Upper lobe of left lung (tissue), 6 donors: ENCODE measurements at regions not wholly inside any gene's neighbourhood (a gene's known extent, or its start where the extent isn't known, plus 50 kb on each side); places are given as distances from the start of the nearest gene placed in this dataset.
"Not testable (repeated sequence)": the region's sequence is repeated elsewhere in the genome, so short reads cannot be mapped to it uniquely, and the experiment has no call there.

Source experiments
- ATAC-seq, 2 donors: fragments of 200-7000 bp; cut with Tn5 transposase; one replicate each; pipeline ENCODE4 v1.9.1; 2022; ENCODE audit warnings: mild to moderate bottlenecking in 2 of 2, moderate library complexity in 2 of 2; ENCODE audit not compliant: low FRiP score in 2 of 2
- DNase-seq, 2 donors: peaks; one replicate each; pipeline ENCODE4 v3.0.0-alpha.2; 2019 to 2020
- H3K27ac ChIP-seq, 4 donors: fragments of 200-600 bp; sonication (generic); one replicate each; pipeline ENCODE4 v1.5.1; 2016 to 2019
- H3K27me3 ChIP-seq, 4 donors: fragments of 200-600 bp; sonication (generic); one replicate each; pipeline ENCODE4 v1.5.1; 2017 to 2019
- H3K36me3 ChIP-seq, 4 donors: fragments of 200-600 bp; sonication (generic); one replicate each; pipeline ENCODE4 v1.5.1; 2016 to 2019
- H3K4me1 ChIP-seq, 4 donors: fragments of 200-600 bp; sonication (generic); one replicate each; pipeline ENCODE4 v1.5.1; 2018 to 2019
- H3K4me3 ChIP-seq, 4 donors: fragments of 200-600 bp; sonication (generic); one replicate each; pipeline ENCODE4 v1.5.1; 2017 to 2019; ENCODE audit warnings: mild to moderate bottlenecking in 2 of 4, moderate library complexity in 1 of 4
- H3K9me3 ChIP-seq, 4 donors: fragments of 200-600 bp; sonication (generic); one replicate each; pipeline ENCODE4 v1.5.1; 2018 to 2019
- WGBS, 2 donors: methylation state at CpG; one replicate each; pipeline ENCODE4 v1.1.5; 2017 to 2018; 5-methylcytosine and 5-hydroxymethylcytosine counted together
- donor health status: DM: no; HTN: no; CAD: no; lungs with moderate emphysema.
- donor health status: DM: no; HTN: yes; CAD: no; lungs with severe emphysema.

DNA sequence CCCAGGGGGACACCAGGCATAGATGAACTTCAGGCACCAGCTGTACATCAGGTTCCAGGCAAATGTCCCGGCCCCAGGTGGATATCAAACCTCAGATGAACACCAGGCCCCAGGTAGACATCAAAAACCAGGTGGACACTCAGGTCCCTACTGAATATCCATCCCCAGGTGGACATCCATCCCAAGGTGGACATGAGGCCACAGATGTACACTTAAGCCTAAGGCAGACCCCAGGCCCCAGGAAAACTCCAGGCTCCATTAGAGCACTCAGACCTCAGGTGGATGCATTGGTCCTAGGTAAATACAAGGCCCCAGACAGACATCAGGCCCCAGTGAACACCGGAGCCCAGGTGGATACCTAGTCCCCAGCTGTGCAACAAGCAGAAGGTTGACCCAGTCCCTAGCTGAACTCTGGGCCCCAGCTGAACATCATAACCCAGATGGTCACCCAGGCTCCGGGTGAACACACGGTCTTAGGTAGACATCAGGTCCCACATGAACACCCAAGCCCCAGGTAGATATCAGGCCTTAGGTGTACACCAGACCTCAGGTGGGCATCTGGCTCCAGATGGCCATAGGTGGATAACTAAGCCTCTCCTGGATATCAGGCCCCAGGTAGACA is 1484.3 kb upstream of the TPTE start:
- DNase-seq, H3K4me3 ChIP-seq, H3K4me1 ChIP-seq, ATAC-seq, H3K27me3 ChIP-seq, H3K36me3 ChIP-seq, H3K27ac ChIP-seq: not testable (repeated sequence)
- 74 to 87% methylated on average over 3 of the region's 4 CpGs for WGBS, 2 donors
- H3K9me3 ChIP-seq, result peaks cover 0 to 14% (median 5%) of the 10 kb centered on the region in 4 donors

DNA sequence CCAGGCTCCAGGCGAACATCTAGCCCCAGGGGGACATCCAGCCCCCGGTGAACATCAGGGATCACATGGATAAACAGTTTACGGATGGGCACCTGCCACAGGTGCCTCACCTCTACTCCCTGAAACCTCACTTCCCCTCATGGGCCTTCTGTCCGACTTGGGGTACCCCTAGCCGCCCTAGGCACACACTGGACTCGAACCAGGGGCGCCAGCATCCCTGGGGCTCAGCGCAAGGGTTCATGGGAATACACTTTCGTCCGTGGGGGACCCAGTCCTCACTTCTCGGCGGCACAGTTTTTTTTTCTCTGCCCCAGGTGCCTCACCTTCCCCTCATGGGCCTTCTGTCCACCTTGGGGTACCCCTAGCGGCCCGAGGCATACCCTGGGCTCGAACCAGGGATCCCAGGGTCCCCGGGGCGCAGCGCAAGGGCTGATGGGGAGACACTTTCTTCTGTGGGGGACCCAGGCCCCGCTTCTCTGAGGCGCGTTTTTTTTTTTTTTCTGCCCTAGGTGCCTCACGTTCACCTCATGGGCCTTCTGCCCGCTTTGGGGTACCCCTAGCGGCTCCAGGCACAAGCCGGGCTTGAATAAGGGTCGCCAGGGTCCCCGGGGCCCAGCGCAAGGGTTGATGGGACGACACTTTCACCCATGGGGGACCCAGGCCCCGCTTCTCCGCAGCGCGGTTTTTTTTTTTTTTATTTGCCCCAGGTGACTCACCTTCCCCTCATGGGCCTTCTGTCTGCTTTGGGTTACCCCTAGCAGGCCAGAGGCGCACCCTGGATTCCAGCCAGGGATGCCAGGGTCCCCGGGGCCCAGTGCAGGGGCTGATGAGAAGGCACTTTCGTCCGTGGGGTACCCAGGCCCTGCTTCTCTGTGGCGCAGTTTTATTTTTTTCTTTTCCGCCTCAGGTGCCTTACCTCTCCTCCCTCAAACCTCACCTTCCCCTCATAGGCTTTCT is 1483.5 kb upstream of the TPTE start:
- peak in 1 of 2 donors; percentile 60 for DNase-seq
- H3K4me3 ChIP-seq, ATAC-seq, H3K4me1 ChIP-seq, H3K36me3 ChIP-seq, H3K27me3 ChIP-seq, H3K27ac ChIP-seq: not testable (repeated sequence)
- WGBS, 2 donors, result 68 to 73% methylated on average over 35 to 36 of the region's 39 CpGs
- peaks cover 0 to 14% (median 5%) of the 10 kb centered on the region in 4 donors for H3K9me3 ChIP-seq

DNA sequence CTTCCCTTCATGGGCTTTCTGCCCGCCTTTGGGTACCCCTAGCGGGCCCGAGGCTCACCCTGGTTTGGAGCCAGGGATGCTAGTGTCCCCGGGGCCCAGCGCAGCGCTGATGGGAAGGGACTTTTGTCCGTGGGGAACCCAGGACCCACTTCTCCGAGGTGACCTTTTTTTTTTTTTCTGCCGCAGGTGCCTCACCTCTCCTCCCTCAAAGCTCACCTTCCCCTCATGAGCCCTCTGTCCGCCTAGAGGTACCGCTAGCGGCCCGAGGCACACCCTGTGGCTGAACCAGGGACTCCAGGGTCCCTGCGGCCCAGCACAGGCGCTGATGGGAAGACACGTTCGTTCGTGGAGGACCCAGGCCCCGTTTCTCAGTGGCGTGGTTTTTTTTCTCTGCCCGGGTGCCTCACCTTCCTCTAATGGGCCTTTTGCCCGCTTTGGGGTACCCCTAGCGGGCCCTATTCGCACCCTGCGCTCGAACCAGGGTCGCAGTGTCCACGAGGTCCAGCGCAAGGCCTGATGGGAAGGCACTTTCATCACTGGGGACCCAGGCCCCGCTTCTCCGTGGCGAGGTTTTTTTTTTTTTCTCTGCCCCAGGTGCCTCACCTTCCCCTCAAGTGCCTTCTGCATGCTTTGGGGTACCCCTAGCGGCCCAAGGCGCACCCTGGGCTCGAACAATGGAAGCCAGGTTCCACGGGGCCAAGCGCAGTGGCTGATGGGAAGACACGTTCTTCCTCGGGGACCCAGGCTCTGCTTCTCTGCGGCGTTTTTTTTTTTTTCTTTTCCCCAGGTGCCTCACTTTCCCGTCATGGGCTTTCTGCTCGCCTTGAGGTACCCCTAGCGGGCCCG is 1481.6 kb upstream of the TPTE start:
- 74 to 79% methylated on average over 38 to 45 of the region's 45 CpGs for WGBS, 2 donors
- H3K27me3 ChIP-seq, H3K4me3 ChIP-seq, H3K4me1 ChIP-seq, H3K27ac ChIP-seq, H3K36me3 ChIP-seq: not testable (repeated sequence)
- DNase-seq, result peak in 1 of 2 donors; percentile 79
- peak; percentile 64 to 89 for ATAC-seq
- H3K9me3 ChIP-seq, result peaks cover 0 to 14% (median 5%) of the 10 kb centered on the region in 4 donors

DNA sequence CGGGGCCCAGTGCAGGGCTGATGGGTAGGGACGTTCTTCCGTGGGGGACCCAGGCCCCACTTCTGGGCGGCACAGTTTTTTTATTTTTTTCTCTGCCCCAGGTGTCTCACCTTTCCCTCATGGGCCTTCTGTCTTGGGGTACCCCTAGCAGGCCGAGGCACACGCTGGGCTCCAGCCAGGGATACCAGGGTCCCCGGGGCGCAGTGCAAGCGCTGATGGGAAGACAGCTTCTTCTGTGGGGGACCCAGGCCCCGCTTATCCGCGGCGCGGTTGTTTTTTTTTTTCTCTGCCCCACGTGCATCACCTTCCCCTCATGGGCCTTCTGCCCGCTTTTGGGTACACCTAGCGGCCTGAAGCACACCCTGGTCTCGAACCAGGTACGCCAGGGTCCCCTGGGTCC is 1481.0 kb upstream of the TPTE start:
- not testable (repeated sequence) for H3K27me3 ChIP-seq, H3K36me3 ChIP-seq, H3K4me3 ChIP-seq, H3K4me1 ChIP-seq, H3K27ac ChIP-seq, ATAC-seq
- WGBS, 2 donors, result 73 to 75% methylated on average over 13 to 19 of the region's 19 CpGs
- peak in 1 of 2 donors; percentile 31 for DNase-seq
- peaks cover 0 to 14% (median 5%) of the 10 kb centered on the region in 4 donors for H3K9me3 ChIP-seq

DNA sequence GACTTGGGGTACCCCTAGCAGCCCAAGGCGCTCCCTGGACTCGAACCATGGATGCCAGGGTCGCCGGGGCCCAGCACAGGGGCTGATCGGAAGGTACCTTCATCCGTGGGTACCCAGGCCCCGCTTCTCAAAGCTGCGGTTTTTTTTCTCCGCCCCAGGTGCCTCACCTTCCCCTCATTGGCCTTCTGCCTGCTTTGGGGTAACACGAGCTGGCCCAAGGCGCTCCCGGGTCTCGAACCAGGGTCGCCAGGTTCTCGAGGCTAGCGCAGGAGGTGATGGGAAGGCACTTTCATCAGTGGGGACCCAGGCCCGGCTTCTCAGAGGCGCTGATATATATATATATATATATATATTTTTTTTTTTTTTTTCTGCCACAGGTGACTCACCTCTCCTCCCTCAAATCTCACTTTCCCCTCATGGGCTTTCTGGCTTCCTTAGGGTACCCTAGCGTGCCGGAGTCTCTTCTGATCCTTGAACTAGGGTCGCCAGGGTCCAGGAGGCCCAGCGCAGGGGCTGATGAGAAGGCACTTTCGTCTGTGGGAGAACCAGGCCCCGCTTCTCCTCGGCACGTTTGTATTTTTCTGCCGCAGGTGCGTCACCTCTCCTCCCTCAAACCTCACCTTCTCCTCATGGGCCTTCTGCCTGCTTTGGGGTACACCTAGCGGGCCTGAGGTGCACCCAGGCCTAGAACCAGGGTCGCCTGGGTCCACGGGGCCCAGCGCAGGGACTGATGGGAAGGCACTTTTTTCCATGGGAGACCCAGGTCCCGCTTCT is 1480.0 kb upstream of the TPTE start:
- H3K4me1 ChIP-seq, H3K27me3 ChIP-seq, H3K4me3 ChIP-seq, H3K36me3 ChIP-seq, H3K27ac ChIP-seq, ATAC-seq: not testable (repeated sequence)
- peaks cover 0 to 14% (median 5%) of the 10 kb centered on the region in 4 donors for H3K9me3 ChIP-seq
- 76% methylated on average over 9 to 20 of the region's 33 CpGs for WGBS, 2 donors
- DNase-seq, result peak in 1 of 2 donors; percentile 44

DNA sequence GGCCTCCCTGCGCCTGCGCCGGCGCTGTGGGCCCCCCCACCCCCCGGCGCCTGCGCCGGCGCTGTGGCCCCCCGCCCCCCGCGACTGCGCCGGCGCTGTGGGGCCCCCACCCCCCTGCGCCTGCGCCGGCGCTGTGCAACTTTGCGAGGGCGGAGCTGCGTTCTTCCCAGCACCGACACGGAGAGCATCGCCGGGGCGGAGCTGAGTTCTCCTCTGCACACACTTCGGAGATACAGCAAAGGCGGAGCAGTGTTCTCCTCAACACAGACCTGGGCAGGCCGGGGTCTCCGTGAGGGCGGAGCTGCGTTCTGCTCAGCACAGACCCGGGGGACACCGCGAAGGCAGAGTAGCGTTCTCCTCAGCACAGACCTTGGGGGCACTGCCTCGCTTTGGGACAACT is 1478.3 kb upstream of the TPTE start:
- H3K9me3 ChIP-seq, result peaks cover 0 to 11% (median 5%) of the 10 kb centered on the region in 4 donors
- not testable (repeated sequence) for H3K27ac ChIP-seq, H3K4me3 ChIP-seq, H3K4me1 ChIP-seq, H3K27me3 ChIP-seq, H3K36me3 ChIP-seq
- ATAC-seq (peak in 1 of 2 donors; percentile 74), DNase-seq (peak in 1 of 2 donors; percentile 87)
- WGBS, 2 donors, result 60 to 71% methylated on average over 8 to 11 of the region's 38 CpGs

DNA sequence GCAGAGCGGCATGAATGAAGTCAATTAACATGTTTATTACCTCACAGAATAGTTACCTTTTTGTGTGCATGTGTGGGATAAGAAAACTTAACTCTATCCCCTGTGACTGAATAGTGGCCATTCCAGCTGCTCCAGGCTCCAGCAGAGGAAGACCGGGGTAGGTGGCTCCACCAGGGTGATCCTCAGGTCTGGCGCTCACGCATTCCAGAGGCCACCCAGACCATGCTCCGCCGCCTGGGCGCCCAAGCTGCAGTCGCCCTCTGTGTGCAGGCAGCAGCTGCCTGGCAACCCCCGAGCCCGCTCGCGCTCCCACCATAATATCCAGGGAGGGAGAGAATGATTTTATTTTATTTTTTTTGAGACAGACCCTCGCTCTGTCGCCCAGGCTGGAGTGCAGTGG is 1474.5 kb upstream of the TPTE start:
- not testable (repeated sequence) for H3K4me1 ChIP-seq, H3K36me3 ChIP-seq, H3K27me3 ChIP-seq, H3K4me3 ChIP-seq, H3K9me3 ChIP-seq, ATAC-seq, H3K27ac ChIP-seq
- 72 to 75% methylated on average over 12 to 13 of the region's 14 CpGs for WGBS, 2 donors
- DNase-seq, result peak in 1 of 2 donors; percentile 40

DNA sequence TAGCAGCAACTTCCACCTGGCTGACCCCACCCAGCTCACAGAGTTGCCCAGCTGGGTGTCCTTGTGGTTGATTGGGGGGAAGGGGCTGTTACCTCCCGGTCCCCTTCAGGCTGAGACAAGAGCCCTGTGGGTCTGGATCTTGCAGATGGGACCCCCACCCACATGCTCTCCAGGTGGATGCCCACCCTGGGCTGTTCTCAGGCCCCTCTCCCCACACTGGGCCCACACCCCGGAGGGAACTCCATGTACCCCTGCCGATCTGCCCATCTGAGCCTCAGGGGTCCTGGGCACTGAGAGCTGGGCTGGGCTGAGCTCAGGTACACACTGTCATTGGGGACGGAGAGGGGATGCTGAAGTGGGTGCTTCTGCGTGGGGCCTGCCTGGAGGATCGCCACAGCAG is 1453.9 kb upstream of the TPTE start:
- WGBS, 2 donors, result no CpG with 5 or more reads among the region's 6 CpGs
- not testable (repeated sequence) for ATAC-seq
- peak in 1 of 2 donors; percentile 27 for DNase-seq

DNA sequence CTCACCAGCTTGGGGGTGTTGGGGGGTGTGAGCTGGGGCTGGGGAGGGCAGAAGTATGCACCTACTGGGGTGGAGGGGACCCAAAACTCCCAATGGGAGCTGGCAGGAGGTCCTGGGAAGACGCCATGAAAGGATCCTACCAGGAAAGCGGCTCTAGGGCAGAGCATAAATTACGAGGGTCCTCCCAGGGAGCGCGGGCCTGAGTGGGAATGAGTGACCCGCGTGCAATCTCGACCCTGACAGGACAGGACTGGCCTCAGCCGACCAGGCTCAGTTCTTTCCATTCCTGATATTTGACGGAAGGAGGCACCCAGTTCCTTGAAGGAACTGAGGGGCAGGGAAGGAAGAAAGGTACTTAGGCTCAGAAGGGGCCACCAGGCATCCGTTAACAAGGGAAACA is 1452.8 kb upstream of the TPTE start:
- H3K27ac ChIP-seq, H3K9me3 ChIP-seq, ATAC-seq, H3K27me3 ChIP-seq, H3K4me1 ChIP-seq, H3K36me3 ChIP-seq, H3K4me3 ChIP-seq: not testable (repeated sequence)
- WGBS, 2 donors, result 78 to 79% methylated on average over 9 to 10 of the region's 11 CpGs
- DNase-seq, result peak in 1 of 2 donors; percentile 9

More for the DNA sequence above, 1453.9 kb upstream of the TPTE start:
- not testable (repeated sequence) for H3K36me3 ChIP-seq, H3K9me3 ChIP-seq, H3K27ac ChIP-seq, H3K4me3 ChIP-seq, H3K4me1 ChIP-seq, H3K27me3 ChIP-seq

DNA sequence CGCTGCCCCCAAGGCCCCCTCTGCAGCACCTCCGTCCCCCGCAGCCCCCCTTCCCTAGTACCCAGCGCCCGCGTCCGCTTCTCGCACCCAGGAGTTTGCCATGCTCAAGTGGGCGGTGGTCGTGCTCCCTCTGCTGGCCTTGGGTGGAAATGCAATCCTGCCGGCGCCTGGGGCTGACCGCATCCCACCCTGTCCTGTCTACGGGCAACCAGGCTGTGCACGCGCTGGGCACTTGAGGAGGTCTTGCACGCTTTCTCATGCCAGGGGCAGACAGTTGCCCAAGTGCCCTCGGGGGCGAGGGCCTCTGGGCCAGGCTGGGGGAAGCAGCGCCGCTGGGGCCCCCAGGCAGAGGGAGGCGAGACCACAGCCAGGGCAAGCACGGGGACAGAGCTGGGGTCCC is 1450.7 kb upstream of the TPTE start:
- ATAC-seq, H3K4me3 ChIP-seq, H3K9me3 ChIP-seq, H3K27ac ChIP-seq, H3K36me3 ChIP-seq, H3K4me1 ChIP-seq, H3K27me3 ChIP-seq: not testable (repeated sequence)
- WGBS, 2 donors, result no CpG with 5 or more reads among the region's 23 CpGs
- peak in 1 of 2 donors; percentile 59 for DNase-seq

DNA sequence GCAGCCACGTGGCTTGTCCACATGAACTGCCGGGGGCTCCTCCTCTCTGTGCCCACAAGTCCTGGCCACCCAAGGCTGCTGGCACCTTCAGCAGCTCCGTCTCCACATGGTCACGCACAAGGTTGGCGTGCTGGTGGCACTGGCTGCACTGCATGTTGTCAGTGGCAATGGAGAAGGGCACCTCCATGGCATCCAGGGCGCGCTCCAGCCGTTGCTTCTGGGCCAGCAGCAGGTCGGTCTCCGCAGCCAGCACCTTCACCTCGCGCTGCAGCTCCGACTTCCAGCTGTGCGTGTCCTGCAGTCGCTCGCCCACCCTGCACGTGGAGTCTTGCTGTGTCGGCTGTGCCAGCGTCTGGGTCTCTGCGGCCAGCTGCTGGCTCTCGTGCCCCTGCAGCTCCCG is 1448.4 kb upstream of the TPTE start:
- H3K4me1 ChIP-seq, H3K4me3 ChIP-seq, H3K9me3 ChIP-seq, ATAC-seq, H3K27me3 ChIP-seq, H3K27ac ChIP-seq, H3K36me3 ChIP-seq: not testable (repeated sequence)
- 74 to 77% methylated on average over 12 to 13 of the region's 22 CpGs for WGBS, 2 donors
- peak in 1 of 2 donors; percentile 53 for DNase-seq

DNA sequence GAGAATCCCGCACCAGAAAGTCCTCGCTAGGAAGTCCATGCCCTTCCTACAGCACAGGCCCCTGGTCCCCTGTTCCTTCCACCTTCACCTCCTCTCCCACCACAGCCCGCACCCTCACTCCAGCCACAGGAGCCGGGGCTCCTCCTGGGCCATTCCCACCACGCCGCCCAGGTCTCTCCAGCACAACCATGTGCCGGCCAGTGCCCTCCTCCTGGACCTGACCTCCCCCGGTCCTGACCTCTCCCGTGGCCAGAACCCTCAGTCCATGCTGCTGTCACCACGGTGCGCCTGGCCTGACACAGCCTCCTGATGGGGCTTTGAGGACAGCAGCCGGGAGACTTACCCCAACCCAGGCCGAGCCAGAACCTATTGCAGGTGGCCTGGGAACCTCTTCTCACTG is 1446.6 kb upstream of the TPTE start:
- H3K9me3 ChIP-seq, DNase-seq, H3K36me3 ChIP-seq, H3K27me3 ChIP-seq, H3K4me3 ChIP-seq, ATAC-seq, H3K27ac ChIP-seq, H3K4me1 ChIP-seq: not testable (repeated sequence)
- WGBS, 2 donors, result 93% methylated on average over 5 of the region's 13 CpGs; no CpG with 5 or more reads in 1 of the 2 donors
